Endothelial cell of umbilical vein (primary cell): ENCODE measurements at regions not wholly inside any gene's neighbourhood (a gene's known extent, or its start where the extent isn't known, plus 50 kb on each side); places are given as distances from the start of the nearest gene placed in this dataset.

ENCODE experiments used
- CTCF ChIP-seq, 2 donors: IDR thresholded peaks; 1 replicate in 1 of 2; 2 replicates in 1 of 2; pipeline ENCODE4 v1.5.1; 2011; ENCODE audit warnings: low read length in 2 of 2, mild to moderate bottlenecking in 2 of 2, moderate library complexity in 2 of 2, control low read depth in 1 of 2, inconsistent platforms in 1 of 2, low read depth in 1 of 2; ENCODE audit not compliant: insufficient read depth in 1 of 2; ENCODE audit errors: extremely low read depth in 1 of 2
- EZH2 ChIP-seq: IDR thresholded peaks from 2 replicates; pipeline ENCODE4 v1.6.1; 2012; ENCODE audit warnings: borderline replicate concordance, low read depth, mild to moderate bottlenecking, moderate library complexity, low read length, inconsistent platforms; ENCODE audit not compliant: severe bottlenecking
- MAX ChIP-seq: IDR thresholded peaks from 2 replicates; pipeline ENCODE4 v1.6.1; 2011; ENCODE audit not compliant: insufficient read depth, insufficient read length
- POLR2AphosphoS5 ChIP-seq: IDR thresholded peaks from 2 replicates; pipeline ENCODE4 v1.6.1; 2012; ENCODE audit warnings: low read depth, mild to moderate bottlenecking, control low read depth, low read length, moderate library complexity; ENCODE audit not compliant: insufficient read depth

DNA sequence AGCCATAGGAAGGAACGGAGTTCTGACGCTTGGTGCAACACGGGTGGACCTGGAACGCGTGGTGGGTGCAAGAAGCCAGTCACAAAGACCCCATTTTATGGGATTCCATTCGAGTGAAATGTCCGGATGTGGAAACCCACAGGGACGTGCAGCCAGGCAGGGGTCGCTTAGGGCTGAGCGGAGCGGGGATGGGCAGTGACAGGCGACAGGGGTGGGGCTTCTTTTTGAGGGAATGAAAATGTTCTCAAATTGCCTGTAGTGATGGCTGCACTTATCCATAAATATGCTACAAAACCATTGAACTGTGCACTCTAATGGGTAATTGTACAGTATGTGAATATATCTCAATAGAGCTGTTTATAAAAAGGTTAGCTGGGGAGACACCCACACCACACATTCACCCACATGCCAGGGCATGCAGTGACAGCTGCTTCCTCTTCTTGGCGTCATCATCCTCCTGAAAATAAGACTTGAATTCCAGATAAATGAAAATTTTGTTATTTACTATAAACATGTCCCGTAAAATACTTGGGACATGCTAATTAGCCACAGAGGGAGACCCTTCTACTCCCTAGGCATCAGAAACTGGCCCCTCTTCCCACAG is 71.3 kb upstream of the OLFM1 start:
- TF ChIP-seq CTCF (IDR thresholded peaks at IDR 0.05; ENCODE audit: extremely low read depth in 1 of 2, insufficient read depth in 1 of 2, low read depth in 1 of 2, low read length in 2 of 2) (no peak), POLR2AphosphoS5 (no peak), MAX (no peak), EZH2 (no peak)
